HL-60 (cell line): ENCODE measurements at regions not wholly inside any gene's neighbourhood (a gene's known extent, or its start where the extent isn't known, plus 50 kb on each side); places are given as distances from the start of the nearest gene placed in this dataset.

Experiments
- GABPA ChIP-seq: IDR thresholded peaks from 2 replicates; pipeline ENCODE4 v1.6.1; 2012; ENCODE audit warnings: low read depth
- POLR2AphosphoS5 ChIP-seq: IDR thresholded peaks from 2 replicates; pipeline ENCODE4 v1.6.1; 2012; ENCODE audit warnings: low read depth
- REST ChIP-seq: IDR thresholded peaks from 2 replicates; pipeline ENCODE4 v1.6.1; 2012; ENCODE audit warnings: low read depth; ENCODE audit not compliant: insufficient replicate concordance
- SPI1 ChIP-seq: IDR thresholded peaks from 2 replicates; pipeline ENCODE4 v1.6.1; 2012; ENCODE audit warnings: low read depth, mild to moderate bottlenecking, borderline replicate concordance
- TF ChIP-seq, protein P1 (sequence below): IDR thresholded peaks from one replicate; pipeline ENCODE4 v1.5.1; 2011; ENCODE audit warnings: low read length, control low read depth, inconsistent platforms; ENCODE audit not compliant: insufficient read depth

DNA sequence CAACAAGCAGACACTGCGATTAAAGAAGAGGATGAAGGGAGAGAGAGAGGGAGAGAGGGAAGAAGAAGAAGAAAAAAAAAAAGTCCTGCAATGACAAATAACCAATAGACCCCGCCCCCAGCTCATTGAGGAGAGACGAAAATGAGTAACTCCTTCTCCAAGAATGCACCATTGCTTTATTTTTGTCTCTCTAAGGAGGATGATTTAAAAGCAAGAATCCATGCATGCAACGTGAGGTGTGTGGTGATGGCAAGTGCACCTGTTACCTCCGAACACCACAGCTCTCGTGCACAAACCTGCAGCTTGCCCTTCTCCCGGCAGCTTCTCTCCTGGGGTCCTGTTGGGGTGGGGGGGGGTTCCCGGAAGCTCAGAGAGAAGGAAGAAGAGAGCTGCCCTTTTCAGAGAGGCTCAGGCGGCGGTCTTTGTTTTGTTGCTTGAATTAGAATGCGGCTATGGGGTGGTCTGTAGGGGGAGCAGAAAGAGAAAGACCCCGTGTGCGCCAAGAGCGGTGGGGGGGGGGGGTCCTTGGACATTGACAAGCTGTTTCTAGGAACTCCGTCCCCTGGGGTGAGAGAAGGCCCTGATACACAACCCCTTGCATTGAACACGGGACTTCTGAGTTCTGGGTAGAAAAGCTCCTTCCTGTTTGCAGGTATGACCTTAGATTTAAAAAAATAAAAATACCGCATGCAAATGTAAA lies 100.7 kb downstream of the CRLF2 start:
- TF ChIP-seq GABPA (no peak), POLR2AphosphoS5 (no peak), SPI1 (no peak), REST (no peak)
- TF ChIP-seq, protein P1, sequence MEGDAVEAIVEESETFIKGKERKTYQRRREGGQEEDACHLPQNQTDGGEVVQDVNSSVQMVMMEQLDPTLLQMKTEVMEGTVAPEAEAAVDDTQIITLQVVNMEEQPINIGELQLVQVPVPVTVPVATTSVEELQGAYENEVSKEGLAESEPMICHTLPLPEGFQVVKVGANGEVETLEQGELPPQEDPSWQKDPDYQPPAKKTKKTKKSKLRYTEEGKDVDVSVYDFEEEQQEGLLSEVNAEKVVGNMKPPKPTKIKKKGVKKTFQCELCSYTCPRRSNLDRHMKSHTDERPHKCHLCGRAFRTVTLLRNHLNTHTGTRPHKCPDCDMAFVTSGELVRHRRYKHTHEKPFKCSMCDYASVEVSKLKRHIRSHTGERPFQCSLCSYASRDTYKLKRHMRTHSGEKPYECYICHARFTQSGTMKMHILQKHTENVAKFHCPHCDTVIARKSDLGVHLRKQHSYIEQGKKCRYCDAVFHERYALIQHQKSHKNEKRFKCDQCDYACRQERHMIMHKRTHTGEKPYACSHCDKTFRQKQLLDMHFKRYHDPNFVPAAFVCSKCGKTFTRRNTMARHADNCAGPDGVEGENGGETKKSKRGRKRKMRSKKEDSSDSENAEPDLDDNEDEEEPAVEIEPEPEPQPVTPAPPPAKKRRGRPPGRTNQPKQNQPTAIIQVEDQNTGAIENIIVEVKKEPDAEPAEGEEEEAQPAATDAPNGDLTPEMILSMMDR = no peak
